ENCODE measurements at regions not wholly inside any gene's neighbourhood (a gene's known extent, or its start where the extent isn't known, plus 50 kb on each side); places are given as distances from the start of the nearest gene placed in this dataset.

DNA sequence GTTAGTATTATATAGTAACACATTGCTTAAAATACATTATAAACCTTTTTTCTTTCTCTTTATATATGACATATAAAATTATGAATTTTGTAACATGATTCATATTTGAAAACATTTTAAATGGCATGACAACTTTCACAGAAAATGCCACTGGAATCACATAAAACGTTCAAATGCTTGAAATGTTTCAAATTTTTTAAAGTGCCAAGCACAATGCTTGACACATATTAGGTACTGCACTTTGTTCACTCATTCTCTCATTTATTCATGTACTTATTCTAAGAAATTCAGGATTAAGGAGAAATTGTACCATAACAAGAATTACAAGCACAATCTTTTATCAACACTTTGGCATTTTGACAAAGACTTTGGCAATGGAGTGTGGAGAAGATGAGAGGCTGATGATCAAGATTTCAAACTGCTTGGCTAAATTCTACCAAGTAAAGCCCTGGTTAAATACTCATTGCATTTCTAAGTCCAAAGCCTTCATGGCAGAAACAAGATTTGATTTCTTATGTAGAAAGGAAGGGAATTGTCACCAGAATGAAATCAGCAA, 232.2 kb downstream of the C12orf50 start:
- DNase-seq (no peak), ATAC-seq (no peak)
- Histone ChIP-seq H3K4me3 (no peak overlapping the region), H3K9me3 (no peaks in the 10 kb centered on the region), H3K36me3 (no peaks in the 10 kb centered on the region), H3K27me3 (no peaks in the 10 kb centered on the region), H3K27ac (no peak overlapping the region), H3K4me1 (peaks cover 0 to 7% (median 0%) of the 10 kb centered on the region in 4 donors)
- no peak for TF ChIP-seq POLR2A (IDR thresholded peaks at IDR 0.05)
- TF ChIP-seq, protein P1, sequence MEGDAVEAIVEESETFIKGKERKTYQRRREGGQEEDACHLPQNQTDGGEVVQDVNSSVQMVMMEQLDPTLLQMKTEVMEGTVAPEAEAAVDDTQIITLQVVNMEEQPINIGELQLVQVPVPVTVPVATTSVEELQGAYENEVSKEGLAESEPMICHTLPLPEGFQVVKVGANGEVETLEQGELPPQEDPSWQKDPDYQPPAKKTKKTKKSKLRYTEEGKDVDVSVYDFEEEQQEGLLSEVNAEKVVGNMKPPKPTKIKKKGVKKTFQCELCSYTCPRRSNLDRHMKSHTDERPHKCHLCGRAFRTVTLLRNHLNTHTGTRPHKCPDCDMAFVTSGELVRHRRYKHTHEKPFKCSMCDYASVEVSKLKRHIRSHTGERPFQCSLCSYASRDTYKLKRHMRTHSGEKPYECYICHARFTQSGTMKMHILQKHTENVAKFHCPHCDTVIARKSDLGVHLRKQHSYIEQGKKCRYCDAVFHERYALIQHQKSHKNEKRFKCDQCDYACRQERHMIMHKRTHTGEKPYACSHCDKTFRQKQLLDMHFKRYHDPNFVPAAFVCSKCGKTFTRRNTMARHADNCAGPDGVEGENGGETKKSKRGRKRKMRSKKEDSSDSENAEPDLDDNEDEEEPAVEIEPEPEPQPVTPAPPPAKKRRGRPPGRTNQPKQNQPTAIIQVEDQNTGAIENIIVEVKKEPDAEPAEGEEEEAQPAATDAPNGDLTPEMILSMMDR (IDR thresholded peaks at IDR 0.05), result no peak
- WGBS (ENCODE audit: insufficient coverage, low coverage, low lambda C conversion rate, missing lambda C conversion rate), result 35% methylated on average over 1 of the region's 1 CpG
- intact Hi-C loops (cut with DNase I), result no loop called here

DNA sequence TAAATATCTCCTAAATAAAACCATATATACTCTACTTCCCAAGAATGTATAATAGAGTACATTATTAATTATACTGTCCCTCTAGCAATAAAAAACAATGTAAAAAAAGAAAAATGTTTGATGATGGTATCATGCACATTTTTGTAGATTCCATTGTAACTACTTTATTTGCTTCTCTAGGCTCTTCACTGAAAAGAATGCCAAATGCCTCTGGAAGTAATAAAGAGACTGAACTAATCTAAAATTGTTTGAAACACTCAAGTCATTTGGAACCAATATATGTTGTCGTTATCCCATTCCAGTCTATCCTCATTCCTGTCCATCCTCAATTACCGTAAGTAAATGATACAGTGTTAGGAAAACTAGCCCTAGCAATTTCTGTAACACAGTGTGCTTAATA, 233.6 kb downstream of the C12orf50 start:
- DNase-seq, result no peak
- H3K27ac ChIP-seq, result no peak overlapping the region
- 72% methylated on average over 2 of the region's 2 CpGs for WGBS (ENCODE audit: insufficient coverage, low coverage, low lambda C conversion rate, missing lambda C conversion rate)
- no peak for ATAC-seq
- H3K4me3 ChIP-seq, result no peak overlapping the region
- no peaks in the 10 kb centered on the region for H3K27me3 ChIP-seq
- TF ChIP-seq, protein P1 (IDR thresholded peaks at IDR 0.05), result no peak
- no peaks in the 10 kb centered on the region for H3K4me1 ChIP-seq
- no peaks in the 10 kb centered on the region for H3K9me3 ChIP-seq
- intact Hi-C loops (cut with DNase I), result no loop called here
- H3K36me3 ChIP-seq, result no peaks in the 10 kb centered on the region

DNA sequence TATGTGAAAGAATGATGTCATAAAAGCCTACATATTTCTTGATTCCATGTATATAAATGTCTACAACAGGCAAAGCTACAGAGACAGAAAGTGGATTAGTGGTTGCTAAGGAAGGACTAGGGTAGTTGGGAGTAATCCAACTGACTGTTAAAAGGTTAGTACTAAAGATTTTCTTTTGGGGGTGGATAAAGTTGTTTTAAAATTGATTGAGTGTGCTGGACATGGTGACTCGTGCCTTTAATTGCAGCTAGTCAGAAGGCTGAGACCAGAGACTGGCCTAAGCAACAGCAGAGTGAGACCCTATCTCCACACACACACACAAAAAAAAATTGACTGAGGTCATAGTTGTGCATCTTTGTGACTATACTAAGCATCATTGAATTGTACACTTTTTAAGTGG, 234.3 kb downstream of the C12orf50 start:
- no peak for ATAC-seq
- DNase-seq, result no peak
- intact Hi-C loops (cut with DNase I), result no loop called here
- H3K36me3 ChIP-seq, result no peaks in the 10 kb centered on the region
- H3K27me3 ChIP-seq, result no peaks in the 10 kb centered on the region
- H3K4me1 ChIP-seq, result no peaks in the 10 kb centered on the region
- no peak overlapping the region for H3K27ac ChIP-seq
- no peak for TF ChIP-seq POLR2A (IDR thresholded peaks at IDR 0.05)
- TF ChIP-seq, protein P1 (IDR thresholded peaks at IDR 0.05), result no peak
- no peaks in the 10 kb centered on the region for H3K9me3 ChIP-seq
- WGBS (ENCODE audit: insufficient coverage, low coverage, low lambda C conversion rate, missing lambda C conversion rate), result 75% methylated on average over 1 of the region's 1 CpG
- no peak overlapping the region for H3K4me3 ChIP-seq

DNA sequence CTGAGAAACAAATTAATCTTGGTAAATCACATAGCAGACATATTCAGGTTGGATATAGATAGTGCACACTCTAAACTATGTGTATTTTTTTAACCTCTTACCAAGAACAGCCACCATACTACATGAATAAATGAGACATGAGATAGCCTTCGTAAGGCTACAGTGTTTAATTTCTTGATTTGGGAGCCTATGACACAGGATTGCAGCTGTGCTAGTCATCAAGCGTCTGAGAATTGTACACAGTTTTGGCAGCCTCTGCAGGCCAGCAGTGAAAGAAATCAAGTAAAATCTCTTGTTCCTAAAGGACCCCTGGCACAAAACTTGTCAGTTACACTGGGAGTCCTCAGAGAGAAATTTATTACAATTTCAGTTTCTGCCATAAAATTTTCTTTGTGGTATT, 236.1 kb downstream of the C12orf50 start:
- DNase-seq, result no peak
- no peak overlapping the region for H3K4me3 ChIP-seq
- H3K4me1 ChIP-seq, result no peaks in the 10 kb centered on the region
- 63% methylated on average over 2 of the region's 2 CpGs for WGBS (ENCODE audit: insufficient coverage, low coverage, low lambda C conversion rate, missing lambda C conversion rate)
- H3K36me3 ChIP-seq, result no peaks in the 10 kb centered on the region
- H3K9me3 ChIP-seq, result no peaks in the 10 kb centered on the region
- intact Hi-C loops (cut with DNase I), result no loop called here
- H3K27me3 ChIP-seq, result no peaks in the 10 kb centered on the region
- no peak overlapping the region for H3K27ac ChIP-seq
- TF ChIP-seq, protein P1 (IDR thresholded peaks at IDR 0.05), result no peak
- no peak for TF ChIP-seq POLR2A (IDR thresholded peaks at IDR 0.05)
- no peak for ATAC-seq

DNA sequence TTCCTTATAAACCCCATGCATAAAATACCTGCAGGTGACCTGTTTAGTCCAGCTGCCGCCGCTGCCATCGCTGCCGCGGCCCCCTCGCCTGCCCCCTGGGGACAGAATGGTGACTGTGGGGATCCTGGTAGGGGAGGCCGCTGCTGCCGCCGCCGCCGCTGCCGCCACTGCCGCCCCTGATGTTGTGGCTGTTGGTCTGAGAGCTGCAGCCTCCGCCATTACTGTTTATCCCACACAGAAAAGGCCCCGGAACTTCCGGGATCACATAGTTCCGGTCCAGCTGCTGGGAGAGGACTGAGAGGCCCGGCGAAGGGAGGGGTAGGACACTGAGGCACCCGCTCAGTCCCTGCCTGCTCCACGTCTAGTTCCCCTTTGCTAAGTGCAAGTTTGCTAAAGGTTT, 244.9 kb downstream of the C12orf50 start:
- ATAC-seq (no peak), DNase-seq (no peak)
- Histone ChIP-seq H3K36me3 (no peaks in the 10 kb centered on the region), H3K27me3 (no peaks in the 10 kb centered on the region), H3K27ac (no peak overlapping the region), H3K9me3 (no peaks in the 10 kb centered on the region), H3K4me1 (no peaks in the 10 kb centered on the region), H3K4me3 (no peak overlapping the region)
- intact Hi-C loops (cut with DNase I), result no loop called here
- WGBS (ENCODE audit: insufficient coverage, low coverage, low lambda C conversion rate, missing lambda C conversion rate), result 89% methylated on average over 3 of the region's 21 CpGs
- TF ChIP-seq POLR2A (IDR thresholded peaks at IDR 0.05), result no peak
- TF ChIP-seq, protein P1 (IDR thresholded peaks at IDR 0.05), result no peak
